ENCODE measurements at regions not wholly inside any gene's neighbourhood (a gene's known extent, or its start where the extent isn't known, plus 50 kb on each side); places are given as distances from the start of the nearest gene placed in this dataset.

DNA sequence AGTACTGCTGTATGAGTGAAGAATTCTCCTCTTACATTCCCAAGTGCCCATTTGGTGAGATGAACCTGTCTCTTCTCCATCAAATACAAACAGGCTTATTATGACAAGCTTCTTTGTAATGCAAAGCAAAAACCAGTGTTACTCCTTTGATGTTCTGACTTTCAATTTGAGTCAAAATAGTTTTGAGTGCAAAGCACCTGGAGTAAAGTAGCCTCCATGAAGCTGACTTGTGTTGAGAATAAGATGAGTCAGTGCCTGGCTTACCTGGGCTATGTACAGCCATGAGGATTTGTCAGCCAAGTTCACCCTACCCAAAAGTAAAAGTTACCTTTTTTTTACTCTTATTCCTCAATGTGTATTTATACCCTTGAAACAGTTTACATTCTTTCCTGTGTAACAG is 132.5 kb upstream of the FMR1 start:
- ChIA-PET POLR2A (no interaction called here), CTCF (interaction anchor here (0.6 kb wide), 1 partner anchor 15 kb away, joined by 3 read pairs; no protein-coding TSS in a partner anchor)
- TF ChIP-seq FOXM1 (IDR thresholded peaks at IDR 0.05; ENCODE audit: borderline replicate concordance) = no peak
- DNase-seq (ENCODE audit: extremely low spot score) = no peak

DNA sequence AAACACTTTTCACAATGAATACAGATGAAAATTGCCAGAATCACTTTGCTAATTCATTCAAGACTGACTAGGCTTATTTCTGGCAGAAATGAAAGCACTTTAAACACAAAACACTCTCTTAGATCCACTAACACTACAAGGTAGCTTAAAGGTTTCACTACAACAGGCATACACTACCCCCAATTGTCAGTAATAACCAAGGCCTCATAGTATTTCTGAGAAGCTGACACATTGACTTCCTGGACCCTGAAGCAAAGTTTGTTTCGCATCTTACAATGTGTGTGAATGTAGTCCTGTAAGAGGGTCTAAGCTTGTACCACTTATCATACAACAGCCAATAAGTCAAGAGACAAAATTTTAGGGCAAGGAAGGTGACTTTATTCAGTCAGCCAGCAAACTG is 129.9 kb upstream of the FMR1 start:
- TF ChIP-seq ARNT (IDR thresholded peaks at IDR 0.05) (no peak), LEF1 (IDR thresholded peaks at IDR 0.05; ENCODE audit: borderline replicate concordance) (no peak)
- CTCF ChIA-PET = interaction anchor here (0.6 kb wide), 1 partner anchor 1145 kb away, joined by 4 read pairs; no protein-coding TSS in a partner anchor

DNA sequence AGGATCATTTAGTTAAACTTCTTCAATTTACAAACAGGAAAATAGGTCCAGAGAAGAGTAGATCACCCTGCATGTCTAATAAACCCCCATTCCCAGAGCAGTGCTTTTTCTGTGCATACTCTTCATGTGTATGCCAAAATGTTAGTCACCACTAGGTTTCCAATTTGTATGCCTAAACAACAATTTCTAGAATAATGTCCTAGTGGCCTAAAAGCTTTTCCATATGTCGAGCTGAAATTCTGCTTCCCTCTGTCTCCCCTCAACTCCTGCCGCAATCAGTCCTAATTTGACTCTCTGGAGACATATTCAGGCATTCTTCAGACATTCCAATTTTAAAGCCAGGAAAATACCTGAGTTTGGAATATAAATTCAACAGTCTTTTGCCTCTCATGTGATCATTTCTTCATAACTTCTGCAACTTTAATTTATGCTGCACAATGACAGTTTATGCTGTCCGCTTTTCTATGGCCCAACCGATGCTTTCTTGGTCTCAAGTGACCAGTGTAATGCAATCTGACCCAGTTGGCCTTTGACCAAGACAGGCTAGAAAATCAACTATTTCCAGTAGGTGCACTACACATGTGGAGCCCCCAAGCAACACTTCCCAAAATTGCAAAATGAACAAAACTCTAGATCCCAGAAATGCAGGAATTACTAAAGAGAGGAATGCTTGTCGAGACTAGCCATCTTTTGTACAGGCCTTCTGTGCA is 122.9 kb upstream of the FMR1 start:
- TF ChIP-seq HDGF (IDR thresholded peaks at IDR 0.05; ENCODE audit: borderline replicate concordance) (no peak), SUZ12 (IDR thresholded peaks at IDR 0.05) (no peak), FOXK2 (IDR thresholded peaks at IDR 0.05) (no peak), ARNT (IDR thresholded peaks at IDR 0.05) (no peak), TARDBP (IDR thresholded peaks at IDR 0.05) (no peak), ELF4 (IDR thresholded peaks at IDR 0.05) (no peak), NFRKB (IDR thresholded peaks at IDR 0.05) (no peak), BHLHE40 (IDR thresholded peaks at IDR 0.05; ENCODE audit: borderline replicate concordance) (no peak), LEF1 (IDR thresholded peaks at IDR 0.05; ENCODE audit: borderline replicate concordance) (no peak), L3MBTL2 (conservative IDR thresholded peaks at IDR 0.05) (no peak), ZNF384 (IDR thresholded peaks at IDR 0.05) (no peak), FOXM1 (IDR thresholded peaks at IDR 0.05; ENCODE audit: borderline replicate concordance) (no peak), CTBP1 (IDR thresholded peaks at IDR 0.05; ENCODE audit: borderline replicate concordance) (no peak), FOXA1 (IDR thresholded peaks at IDR 0.05) (no peak), SP1 (IDR thresholded peaks at IDR 0.05) (no peak)
- TF ChIP-seq, protein P1, sequence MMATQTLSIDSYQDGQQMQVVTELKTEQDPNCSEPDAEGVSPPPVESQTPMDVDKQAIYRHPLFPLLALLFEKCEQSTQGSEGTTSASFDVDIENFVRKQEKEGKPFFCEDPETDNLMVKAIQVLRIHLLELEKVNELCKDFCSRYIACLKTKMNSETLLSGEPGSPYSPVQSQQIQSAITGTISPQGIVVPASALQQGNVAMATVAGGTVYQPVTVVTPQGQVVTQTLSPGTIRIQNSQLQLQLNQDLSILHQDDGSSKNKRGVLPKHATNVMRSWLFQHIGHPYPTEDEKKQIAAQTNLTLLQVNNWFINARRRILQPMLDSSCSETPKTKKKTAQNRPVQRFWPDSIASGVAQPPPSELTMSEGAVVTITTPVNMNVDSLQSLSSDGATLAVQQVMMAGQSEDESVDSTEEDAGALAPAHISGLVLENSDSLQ (IDR thresholded peaks at IDR 0.05) = no peak
- CTCF ChIA-PET = no interaction called here
- DNase-seq (ENCODE audit: extremely low spot score) = no peak
- POLR2A ChIA-PET = no interaction called here

More for the DNA sequence above, 129.9 kb upstream of the FMR1 start:
- POLR2A ChIA-PET = no interaction called here
- no peak for DNase-seq (ENCODE audit: extremely low spot score)

DNA sequence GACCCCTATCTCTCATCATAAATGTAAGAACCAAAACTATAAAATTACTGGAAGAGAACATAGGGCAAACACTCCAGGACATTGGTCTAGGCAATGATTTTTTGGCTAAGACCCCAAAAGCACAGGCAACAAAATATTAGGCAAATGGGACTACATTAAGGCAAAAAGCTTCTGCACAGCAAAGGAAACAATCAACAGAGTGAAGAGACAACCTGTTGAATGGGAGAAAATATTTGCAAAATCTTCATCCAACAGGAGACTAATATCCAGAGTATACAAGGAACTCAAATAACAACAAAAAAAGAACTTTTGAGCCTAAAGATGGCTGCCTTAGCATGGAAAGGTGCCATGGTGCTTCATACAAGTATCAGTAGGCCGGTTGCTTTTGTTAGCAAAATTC is 111.1 kb upstream of the FMR1 start:
- no peak for DNase-seq (ENCODE audit: extremely low spot score)
- ChIA-PET POLR2A (no interaction called here), CTCF (no interaction called here)
- no peak for TF ChIP-seq LEF1 (IDR thresholded peaks at IDR 0.05; ENCODE audit: borderline replicate concordance)

DNA sequence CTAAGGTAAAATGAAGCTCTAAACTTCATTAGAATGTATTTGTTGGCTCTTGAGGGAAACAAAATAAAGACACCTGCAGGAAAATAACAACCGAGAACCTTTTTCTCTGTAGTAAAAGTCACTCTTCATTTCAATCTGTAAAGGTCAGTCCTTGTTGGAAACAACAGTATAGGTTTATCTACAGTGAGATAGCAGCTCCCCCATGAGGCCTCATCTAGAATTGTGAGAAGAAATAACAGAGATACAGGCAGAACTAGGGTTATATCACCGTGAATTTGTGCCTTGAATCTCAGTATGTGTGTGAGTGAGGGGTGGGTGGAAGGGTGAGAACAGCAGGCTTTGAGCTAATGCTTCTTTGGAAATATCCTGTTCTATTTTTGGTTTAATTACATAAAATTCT is 107.8 kb upstream of the FMR1 start:
- peak; percentile 32 for DNase-seq (ENCODE audit: extremely low spot score)
- TF ChIP-seq CTBP1 (IDR thresholded peaks at IDR 0.05; ENCODE audit: borderline replicate concordance) (no peak), BHLHE40 (IDR thresholded peaks at IDR 0.05; ENCODE audit: borderline replicate concordance) (no peak), ELF4 (IDR thresholded peaks at IDR 0.05) (no peak), FOXA1 (IDR thresholded peaks at IDR 0.05) (no peak), ZNF384 (IDR thresholded peaks at IDR 0.05) (no peak), L3MBTL2 (conservative IDR thresholded peaks at IDR 0.05) (no peak), HDGF (IDR thresholded peaks at IDR 0.05; ENCODE audit: borderline replicate concordance) (no peak)
- TF ChIP-seq, protein P1 (IDR thresholded peaks at IDR 0.05) = no peak
- POLR2A ChIA-PET = no interaction called here
- CTCF ChIA-PET = interaction anchor here (1.1 kb wide), 1 partner anchor 59 kb away, joined by 4 read pairs; no protein-coding TSS in a partner anchor

DNA sequence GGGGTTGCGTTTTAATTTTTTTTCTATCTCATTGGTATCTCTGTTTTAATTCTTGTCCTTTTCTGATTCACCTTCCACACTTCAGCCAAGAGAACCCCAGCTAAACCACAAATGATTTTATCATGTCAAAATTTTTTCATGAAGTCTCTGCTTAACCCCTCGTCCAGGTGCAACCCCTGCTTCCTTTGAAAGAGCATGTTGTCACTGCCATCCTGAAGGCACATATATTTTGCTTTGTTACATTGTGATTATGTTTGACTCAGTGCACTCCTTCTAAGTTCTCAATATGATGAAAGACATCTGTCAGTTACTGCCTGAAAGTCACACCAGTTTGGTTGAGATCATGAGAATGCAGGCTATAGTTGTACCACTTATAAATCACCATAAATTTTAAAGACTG is 99.9 kb upstream of the FMR1 start:
- TF ChIP-seq ZNF384 (IDR thresholded peaks at IDR 0.05) (no peak), CTBP1 (IDR thresholded peaks at IDR 0.05; ENCODE audit: borderline replicate concordance) (no peak), FOXA1 (IDR thresholded peaks at IDR 0.05) (no peak), FOXK2 (IDR thresholded peaks at IDR 0.05) (no peak), BHLHE40 (IDR thresholded peaks at IDR 0.05; ENCODE audit: borderline replicate concordance) (no peak), NFRKB (IDR thresholded peaks at IDR 0.05) (no peak), LEF1 (IDR thresholded peaks at IDR 0.05; ENCODE audit: borderline replicate concordance) (no peak), TARDBP (IDR thresholded peaks at IDR 0.05) (no peak), ARNT (IDR thresholded peaks at IDR 0.05) (no peak), FOXM1 (IDR thresholded peaks at IDR 0.05; ENCODE audit: borderline replicate concordance) (no peak), HDGF (IDR thresholded peaks at IDR 0.05; ENCODE audit: borderline replicate concordance) (no peak)
- TF ChIP-seq, protein P1 (IDR thresholded peaks at IDR 0.05) = no peak
- CTCF ChIA-PET = no interaction called here

DNA sequence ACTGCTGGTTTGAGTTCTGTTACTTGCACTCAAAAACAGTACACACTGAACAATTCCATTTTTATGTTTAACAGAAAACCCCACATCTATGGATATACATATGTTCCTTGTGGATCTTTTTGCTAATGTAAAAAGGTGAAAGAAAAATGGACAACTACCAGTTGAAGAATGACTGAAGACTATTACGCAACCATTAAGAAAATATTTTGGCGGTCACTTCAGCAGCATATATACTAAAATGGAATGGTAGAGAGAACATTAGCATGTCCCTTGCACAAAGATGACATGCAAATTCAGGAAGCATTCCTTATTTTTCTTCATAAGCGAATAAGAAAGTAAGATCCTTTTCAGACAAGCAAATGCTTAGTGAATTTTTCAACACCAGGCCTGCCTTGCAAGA is 84.6 kb upstream of the FMR1 start:
- DNase-seq (ENCODE audit: extremely low spot score) = no peak
- ChIA-PET POLR2A (no interaction called here), CTCF (no interaction called here)
- TF ChIP-seq BHLHE40 (IDR thresholded peaks at IDR 0.05; ENCODE audit: borderline replicate concordance) = no peak
- TF ChIP-seq L3MBTL2 (conservative IDR thresholded peaks at IDR 0.05) = no peak
- TF ChIP-seq ARNT (IDR thresholded peaks at IDR 0.05) = no peak
- no peak for TF ChIP-seq HDGF (IDR thresholded peaks at IDR 0.05; ENCODE audit: borderline replicate concordance)
- TF ChIP-seq FOXA1 (IDR thresholded peaks at IDR 0.05) = no peak
- no peak for TF ChIP-seq SP1 (IDR thresholded peaks at IDR 0.05)
- TF ChIP-seq NFRKB (IDR thresholded peaks at IDR 0.05) = no peak
- no peak for TF ChIP-seq ZNF384 (IDR thresholded peaks at IDR 0.05)
- TF ChIP-seq ELF4 (IDR thresholded peaks at IDR 0.05) = no peak
- TF ChIP-seq CTBP1 (IDR thresholded peaks at IDR 0.05; ENCODE audit: borderline replicate concordance) = no peak
- no peak for TF ChIP-seq SUZ12 (IDR thresholded peaks at IDR 0.05)
- TF ChIP-seq FOXM1 (IDR thresholded peaks at IDR 0.05; ENCODE audit: borderline replicate concordance) = no peak
- TF ChIP-seq FOXK2 (IDR thresholded peaks at IDR 0.05) = no peak
- TF ChIP-seq LEF1 (IDR thresholded peaks at IDR 0.05; ENCODE audit: borderline replicate concordance) = no peak

More for the DNA sequence above, 99.9 kb upstream of the FMR1 start:
- POLR2A ChIA-PET = no interaction called here
- no peak for DNase-seq (ENCODE audit: extremely low spot score)
